Neural cell (in vitro differentiated cells): ENCODE measurements at regions not wholly inside any gene's neighbourhood (a gene's known extent, or its start where the extent isn't known, plus 50 kb on each side); places are given as distances from the start of the nearest gene placed in this dataset.

Experiments
- H2AFZ ChIP-seq: fragments of 200-600, 300-800 bp; sonication (generic), shearing (Covaris generic); 2 replicates; pipeline ENCODE4 v1.6.0; 2014; ENCODE audit warnings: low read depth, mild to moderate bottlenecking, antibody characterized with exemption, low read length, moderate library complexity
- H3F3A ChIP-seq: fragments of 200-600 bp; shearing (Covaris generic); 2 replicates; pipeline ENCODE4 v1.6.1; 2016; ENCODE audit warnings: mild to moderate bottlenecking, moderate library complexity, mixed read lengths, antibody characterized with exemption, low read length; ENCODE audit not compliant: insufficient read depth, poor library complexity, severe bottlenecking
- H3K27ac ChIP-seq: fragments of 200-600, 300-800 bp; sonication (generic), shearing (Covaris generic); 2 replicates; pipeline ENCODE4 v1.5.1; 2014; ENCODE audit warnings: mild to moderate bottlenecking, low read length, moderate library complexity
- H3K27me3 ChIP-seq: fragments of 300-800, 200-600 bp; sonication (generic), shearing (Covaris generic); 2 replicates; pipeline ENCODE4 v1.6.0; 2014; ENCODE audit warnings: mild to moderate bottlenecking, low read depth, low read length, moderate library complexity; ENCODE audit not compliant: insufficient read depth
- H3K36me3 ChIP-seq: fragments of 300-800, 200-600 bp; sonication (generic), shearing (Covaris generic); 2 replicates; pipeline ENCODE4 v1.5.1; 2014; ENCODE audit warnings: mild to moderate bottlenecking, antibody characterized with exemption, low read length, moderate library complexity; ENCODE audit not compliant: insufficient read depth
- H3K4me2 ChIP-seq: fragments of 300-800, 200-600 bp; sonication (generic), shearing (Covaris generic); 2 replicates; pipeline ENCODE4 v1.6.0; 2014; ENCODE audit warnings: mild to moderate bottlenecking, low read length
- H3K4me3 ChIP-seq: fragments of 300-800, 200-600 bp; sonication (generic), shearing (Covaris generic); 2 replicates; pipeline ENCODE4 v1.5.1; 2014; ENCODE audit warnings: mild to moderate bottlenecking, low read length, moderate library complexity
- H3K79me2 ChIP-seq: fragments of 200-600 bp; shearing (Covaris generic); replicated peaks from 2 replicates; pipeline ENCODE4 v1.6.0; 2014; ENCODE audit warnings: mild to moderate bottlenecking, low read length, moderate library complexity; ENCODE audit not compliant: insufficient read depth
- H3K9ac ChIP-seq: fragments of 300-800, 200-600 bp; sonication (generic), shearing (Covaris generic); 2 replicates; pipeline ENCODE4 v1.6.1; 2016; ENCODE audit warnings: mild to moderate bottlenecking, low read length, mixed read lengths
- H3K9me2 ChIP-seq: fragments of 200-600 bp; shearing (Covaris generic); 2 replicates; pipeline ENCODE4 v1.6.1; 2016; ENCODE audit warnings: mild to moderate bottlenecking, low read length, mixed read lengths; ENCODE audit not compliant: insufficient read depth
- H3K9me3 ChIP-seq: fragments of 200-600, 300-800 bp; sonication (generic), shearing (Covaris generic); 2 replicates; pipeline ENCODE4 v1.6.1; 2016; ENCODE audit warnings: mild to moderate bottlenecking, mixed run types, low read length, moderate library complexity, mixed read lengths
- H4K20me1 ChIP-seq: fragments of 200-600 bp; shearing (Covaris generic); 2 replicates; pipeline ENCODE4 v1.6.1; 2016; ENCODE audit warnings: mild to moderate bottlenecking, mixed run types; ENCODE audit not compliant: insufficient read depth
- CTCF ChIP-seq: fragments of 450-650 bp; IDR thresholded peaks from 2 replicates; pipeline ENCODE4 v1.5.1; 2014; ENCODE audit warnings: antibody characterized with exemption, mild to moderate bottlenecking, moderate library complexity; ENCODE audit not compliant: poor library complexity, severe bottlenecking
- EP300 ChIP-seq: fragments of 450-650 bp; conservative IDR thresholded peaks from 2 replicates; pipeline ENCODE4 v1.6.1; 2014; ENCODE audit warnings: antibody characterized with exemption, mild to moderate bottlenecking, moderate library complexity; ENCODE audit not compliant: poor library complexity, severe bottlenecking
- EZH2 ChIP-seq: fragments of 200-600, 300-800 bp; shearing (Covaris generic), sonication (generic); IDR thresholded peaks from 2 replicates; pipeline ENCODE4 v1.6.1; 2014; ENCODE audit warnings: antibody characterized with exemption, low read length, borderline replicate concordance, mild to moderate bottlenecking; ENCODE audit not compliant: insufficient read depth, poor library complexity, severe bottlenecking
- MXI1 ChIP-seq: fragments of 450-650 bp; conservative IDR thresholded peaks from 2 replicates; pipeline ENCODE4 v1.6.1; 2014; ENCODE audit warnings: antibody characterized with exemption, mild to moderate bottlenecking; ENCODE audit not compliant: poor library complexity, severe bottlenecking
- POLR2AphosphoS5 ChIP-seq: IDR thresholded peaks from 2 replicates; pipeline ENCODE4 v1.6.1; 2012
- RAD21 ChIP-seq: fragments of 450-650 bp; conservative IDR thresholded peaks from 2 replicates; pipeline ENCODE4 v1.6.1; 2014; ENCODE audit warnings: antibody characterized with exemption, mild to moderate bottlenecking, moderate library complexity
- SMC3 ChIP-seq: fragments of 450-650 bp; conservative IDR thresholded peaks from 2 replicates; pipeline ENCODE4 v1.6.1; 2014; ENCODE audit warnings: antibody characterized with exemption, mild to moderate bottlenecking, moderate library complexity; ENCODE audit not compliant: poor library complexity
- TAF1 ChIP-seq: IDR thresholded peaks from 2 replicates; pipeline ENCODE4 v1.6.1; 2012; ENCODE audit warnings: low read depth
- TF ChIP-seq, protein P1 (sequence below): IDR thresholded peaks from 2 replicates; pipeline ENCODE4 v1.6.1; 2012; ENCODE audit warnings: borderline replicate concordance

GRCh38 chr5:15135661-15136060 lies 264.1 kb upstream of the ANKH start:
- H2AFZ ChIP-seq, result no peak overlapping the region
- H3K9ac ChIP-seq, result no peak overlapping the region
- H3K4me3 ChIP-seq, result no peak overlapping the region

DNA sequence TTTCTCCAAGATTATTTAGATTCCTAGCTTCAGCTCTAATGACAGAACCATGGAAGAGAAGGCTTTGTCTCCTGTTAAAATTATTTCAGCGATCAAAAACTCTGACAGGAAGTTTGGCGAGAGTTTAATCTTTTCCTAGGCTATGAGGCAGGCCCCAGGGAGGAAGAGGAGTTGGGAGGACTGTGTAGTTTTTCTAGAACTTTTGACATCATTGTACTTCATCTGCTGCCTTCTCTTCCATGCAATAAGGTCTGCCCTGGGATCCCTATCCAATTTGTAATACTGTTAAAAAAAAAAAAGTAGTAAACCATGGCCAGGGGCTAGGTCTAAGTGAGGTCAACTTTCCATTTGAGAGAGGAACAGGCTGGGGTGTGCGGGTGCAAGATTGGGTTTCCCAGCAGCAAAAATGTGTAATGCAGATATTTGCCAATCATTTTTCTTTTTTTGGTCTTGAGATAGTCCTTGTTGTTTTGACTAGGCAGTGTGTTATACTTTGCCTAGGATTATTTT lies 261.9 kb upstream of the ANKH start:
- TF ChIP-seq RAD21, result no peak
- no peak for TF ChIP-seq TAF1
- no peak for TF ChIP-seq EP300
- TF ChIP-seq MXI1, result no peak
- TF ChIP-seq SMC3, result no peak
- TF ChIP-seq POLR2AphosphoS5, result no peak
- TF ChIP-seq, protein P1, sequence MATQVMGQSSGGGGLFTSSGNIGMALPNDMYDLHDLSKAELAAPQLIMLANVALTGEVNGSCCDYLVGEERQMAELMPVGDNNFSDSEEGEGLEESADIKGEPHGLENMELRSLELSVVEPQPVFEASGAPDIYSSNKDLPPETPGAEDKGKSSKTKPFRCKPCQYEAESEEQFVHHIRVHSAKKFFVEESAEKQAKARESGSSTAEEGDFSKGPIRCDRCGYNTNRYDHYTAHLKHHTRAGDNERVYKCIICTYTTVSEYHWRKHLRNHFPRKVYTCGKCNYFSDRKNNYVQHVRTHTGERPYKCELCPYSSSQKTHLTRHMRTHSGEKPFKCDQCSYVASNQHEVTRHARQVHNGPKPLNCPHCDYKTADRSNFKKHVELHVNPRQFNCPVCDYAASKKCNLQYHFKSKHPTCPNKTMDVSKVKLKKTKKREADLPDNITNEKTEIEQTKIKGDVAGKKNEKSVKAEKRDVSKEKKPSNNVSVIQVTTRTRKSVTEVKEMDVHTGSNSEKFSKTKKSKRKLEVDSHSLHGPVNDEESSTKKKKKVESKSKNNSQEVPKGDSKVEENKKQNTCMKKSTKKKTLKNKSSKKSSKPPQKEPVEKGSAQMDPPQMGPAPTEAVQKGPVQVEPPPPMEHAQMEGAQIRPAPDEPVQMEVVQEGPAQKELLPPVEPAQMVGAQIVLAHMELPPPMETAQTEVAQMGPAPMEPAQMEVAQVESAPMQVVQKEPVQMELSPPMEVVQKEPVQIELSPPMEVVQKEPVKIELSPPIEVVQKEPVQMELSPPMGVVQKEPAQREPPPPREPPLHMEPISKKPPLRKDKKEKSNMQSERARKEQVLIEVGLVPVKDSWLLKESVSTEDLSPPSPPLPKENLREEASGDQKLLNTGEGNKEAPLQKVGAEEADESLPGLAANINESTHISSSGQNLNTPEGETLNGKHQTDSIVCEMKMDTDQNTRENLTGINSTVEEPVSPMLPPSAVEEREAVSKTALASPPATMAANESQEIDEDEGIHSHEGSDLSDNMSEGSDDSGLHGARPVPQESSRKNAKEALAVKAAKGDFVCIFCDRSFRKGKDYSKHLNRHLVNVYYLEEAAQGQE, result no peak
- no peak for TF ChIP-seq EZH2
- no peak for TF ChIP-seq CTCF
- H2AFZ ChIP-seq, result no peak overlapping the region

More at GRCh38 chr5:15135661-15136060, 264.1 kb upstream of the ANKH start:
- no peaks in the 10 kb centered on the region for H3K27me3 ChIP-seq
- no peaks in the 10 kb centered on the region for H4K20me1 ChIP-seq
- no peaks in the 10 kb centered on the region for H3K9me2 ChIP-seq
- TF ChIP-seq CTCF (no peak), EP300 (no peak), SMC3 (no peak), MXI1 (no peak), RAD21 (no peak), EZH2 (no peak), TAF1 (no peak)
- TF ChIP-seq, protein P1, result no peak
- no peaks in the 10 kb centered on the region for H3K79me2 ChIP-seq
- H3F3A ChIP-seq, result no peaks in the 10 kb centered on the region
- no peaks in the 10 kb centered on the region for H3K9me3 ChIP-seq
- H3K36me3 ChIP-seq, result no peaks in the 10 kb centered on the region
- no peak overlapping the region for H3K27ac ChIP-seq
- H3K4me2 ChIP-seq, result no peak overlapping the region

More for the DNA sequence above, 261.9 kb upstream of the ANKH start:
- no peak overlapping the region for H3K27ac ChIP-seq
- no peak overlapping the region for H3K4me3 ChIP-seq
- H3K36me3 ChIP-seq, result no peaks in the 10 kb centered on the region
- no peaks in the 10 kb centered on the region for H3K9me2 ChIP-seq
- H3K9me3 ChIP-seq, result no peaks in the 10 kb centered on the region
- no peak overlapping the region for H3K4me2 ChIP-seq
- no peaks in the 10 kb centered on the region for H4K20me1 ChIP-seq
- H3K27me3 ChIP-seq, result no peaks in the 10 kb centered on the region
- H3K79me2 ChIP-seq, result no peaks in the 10 kb centered on the region
- no peaks in the 10 kb centered on the region for H3F3A ChIP-seq
- no peak overlapping the region for H3K9ac ChIP-seq
